Stimulated activated CD8-positive, alpha-beta memory T cell treated with anti-CD3 and anti-CD28 coated beads, Interleukin-7, amount 100 ng/mL, for 4 hours (primary cell): ENCODE measurements at regions not wholly inside any gene's neighbourhood (a gene's known extent, or its start where the extent isn't known, plus 50 kb on each side); places are given as distances from the start of the nearest gene placed in this dataset.

Experiments
- DNase-seq, 2 donors: peaks; one replicate each; pipeline ENCODE4 v3.0.0-alpha.2; 2020; ENCODE audit warnings: low read depth in 2 of 2

DNA sequence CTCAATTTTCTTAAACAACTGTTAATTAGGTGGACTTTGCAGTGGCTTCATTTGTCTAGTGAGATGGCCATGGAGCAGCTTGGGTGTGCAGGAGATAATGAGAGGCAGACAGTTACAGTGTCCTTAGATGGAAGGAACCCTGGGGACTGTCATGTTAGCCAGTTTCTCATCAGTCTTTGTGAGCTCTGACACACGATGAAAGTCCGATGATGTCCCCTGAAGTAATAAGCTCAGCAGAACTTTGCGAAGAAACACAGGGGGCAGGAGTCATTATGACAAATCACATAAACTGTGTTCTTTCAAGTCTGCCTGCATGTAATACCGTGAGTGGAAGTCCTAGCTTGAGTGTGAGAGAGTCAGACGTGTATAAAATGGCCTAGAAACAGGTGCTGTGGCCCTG, 201.8 kb downstream of the DRD1 start:
- no peak for DNase-seq

DNA sequence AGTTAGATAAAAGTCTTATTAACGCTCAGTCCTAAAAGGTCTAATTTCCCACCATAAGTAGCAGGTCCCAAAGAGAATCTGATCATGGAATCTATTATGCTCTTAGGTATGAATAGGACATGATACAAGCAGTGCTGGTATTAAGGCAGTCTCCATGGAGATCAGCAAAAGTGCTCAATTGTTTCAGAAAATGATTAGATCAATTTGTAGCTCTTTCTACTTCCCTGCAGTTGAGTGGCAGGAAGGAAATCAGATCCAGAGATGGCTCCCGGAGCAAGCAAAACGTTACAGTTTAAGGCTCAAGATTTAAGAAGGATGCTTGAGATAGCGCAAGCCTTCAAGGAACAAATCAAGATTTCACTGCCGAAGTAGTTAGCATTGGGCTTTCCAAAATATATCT, 205.7 kb downstream of the DRD1 start:
- DNase-seq = no peak

DNA sequence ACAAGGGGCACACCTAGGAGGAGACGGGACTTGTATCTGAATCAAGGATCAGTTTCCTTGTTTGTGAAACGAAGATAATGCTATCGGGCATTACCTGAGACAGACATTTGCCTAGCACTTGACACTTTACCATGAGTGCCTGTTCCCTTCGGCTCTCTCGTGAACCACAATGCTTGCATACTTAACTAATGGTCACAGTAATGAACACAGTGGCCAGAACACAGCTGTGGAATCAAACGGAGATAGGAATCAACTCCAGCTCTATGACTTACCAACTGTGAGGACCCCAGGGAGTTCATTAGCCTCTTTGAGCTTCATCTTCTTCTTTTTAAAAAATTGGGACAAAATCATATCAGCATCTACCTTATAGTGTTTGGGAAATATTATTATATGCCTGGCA, 207.8 kb downstream of the DRD1 start:
- no peak for DNase-seq

- no peak for DNase-seq
Observed at GRCh38 chr5:175235251-175235960, 208.6 kb downstream of the DRD1 start.

- DNase-seq = no peak
Observed at GRCh38 chr5:175230299-175230698, 213.7 kb downstream of the DRD1 start.

DNA sequence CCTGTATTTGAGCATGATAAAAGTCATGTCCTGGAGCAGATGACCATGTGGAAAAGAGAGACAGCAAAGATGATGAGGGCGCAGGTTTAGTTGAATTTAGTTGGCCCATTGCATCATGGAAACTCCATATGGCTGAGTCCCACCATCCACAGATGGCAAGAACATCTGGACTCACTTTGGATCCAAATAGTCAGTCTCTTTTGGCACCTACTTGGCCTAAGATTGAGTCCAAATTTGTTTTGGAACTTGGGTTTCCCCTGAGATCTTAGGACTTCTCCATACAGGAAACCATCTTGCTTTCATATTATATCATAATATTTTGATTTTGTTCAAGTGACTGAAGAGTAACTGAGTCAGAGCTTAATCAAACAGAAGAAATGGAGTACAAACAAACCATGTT, 217.5 kb downstream of the DRD1 start:
- DNase-seq = no peak

- no peak for DNase-seq
Observed at GRCh38 chr5:175223291-175223690, 220.7 kb downstream of the DRD1 start.

DNA sequence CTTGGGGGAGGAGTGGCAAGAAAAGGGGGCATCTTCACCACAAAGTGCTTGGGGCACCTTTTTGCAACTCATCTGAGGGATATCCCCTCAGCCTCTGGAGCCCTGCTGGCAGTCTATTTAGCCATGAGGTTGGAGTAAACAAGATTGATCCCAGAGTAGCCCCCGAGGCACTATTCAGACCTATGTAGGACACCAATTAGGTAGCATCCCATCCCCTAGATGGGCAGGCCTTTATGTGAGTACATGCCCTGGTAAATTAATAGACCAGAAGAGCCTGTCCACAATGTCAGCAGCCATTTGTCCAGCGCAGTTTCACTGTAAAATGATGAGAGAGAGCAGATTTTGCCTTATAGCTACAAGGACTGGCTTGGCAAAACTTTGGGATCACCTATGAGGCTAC, 221.4 kb downstream of the DRD1 start:
- no peak for DNase-seq

DNA sequence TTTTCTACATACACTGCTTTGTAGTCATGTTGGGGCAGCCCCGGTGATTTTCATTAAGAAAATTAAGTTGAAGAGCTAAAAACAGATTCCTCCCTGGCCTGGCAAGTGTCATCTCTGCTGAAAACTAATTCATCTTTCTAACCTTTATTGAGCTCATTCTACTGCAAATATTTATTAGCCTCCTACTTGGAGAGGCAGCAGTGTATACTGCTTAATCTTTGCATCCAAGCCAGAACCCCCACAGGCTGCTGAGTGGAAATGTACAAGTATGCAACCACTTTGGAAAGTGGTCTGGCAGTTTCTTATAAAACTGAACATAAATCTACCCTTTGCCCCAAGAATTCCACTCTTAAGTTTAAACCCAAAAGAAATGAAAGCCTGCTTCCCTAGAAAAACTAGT, 223.4 kb downstream of the DRD1 start:
- DNase-seq = no peak

- DNase-seq = no peak
Observed at GRCh38 chr5:175219366-175219765, 224.6 kb downstream of the DRD1 start.

GRCh38 chr5:175216991-175217390, 227.0 kb downstream of the DRD1 start:
- no peak for DNase-seq

GRCh38 chr5:175215906-175216305, 228.1 kb downstream of the DRD1 start:
- no peak for DNase-seq

DNA sequence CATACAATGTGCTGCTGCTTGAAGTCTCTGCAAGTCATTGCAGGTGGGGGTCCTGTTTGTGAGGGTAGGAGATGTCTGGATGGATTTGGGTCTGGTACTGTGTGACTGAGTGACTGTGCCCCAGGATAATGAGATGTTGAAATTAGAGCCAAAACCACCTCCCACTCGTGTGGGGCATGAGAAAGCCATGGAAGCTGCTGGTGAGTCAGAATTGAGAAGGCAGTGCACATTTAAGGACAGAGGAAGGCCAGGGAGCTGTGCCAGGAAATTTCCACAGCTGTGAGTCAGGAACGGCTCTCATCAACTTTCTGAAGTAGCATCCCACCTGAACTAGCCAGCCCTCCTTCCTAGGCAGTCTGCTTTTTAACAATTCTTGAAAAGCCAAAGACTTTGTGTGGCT, 229.8 kb downstream of the DRD1 start:
- DNase-seq = no peak

DNA sequence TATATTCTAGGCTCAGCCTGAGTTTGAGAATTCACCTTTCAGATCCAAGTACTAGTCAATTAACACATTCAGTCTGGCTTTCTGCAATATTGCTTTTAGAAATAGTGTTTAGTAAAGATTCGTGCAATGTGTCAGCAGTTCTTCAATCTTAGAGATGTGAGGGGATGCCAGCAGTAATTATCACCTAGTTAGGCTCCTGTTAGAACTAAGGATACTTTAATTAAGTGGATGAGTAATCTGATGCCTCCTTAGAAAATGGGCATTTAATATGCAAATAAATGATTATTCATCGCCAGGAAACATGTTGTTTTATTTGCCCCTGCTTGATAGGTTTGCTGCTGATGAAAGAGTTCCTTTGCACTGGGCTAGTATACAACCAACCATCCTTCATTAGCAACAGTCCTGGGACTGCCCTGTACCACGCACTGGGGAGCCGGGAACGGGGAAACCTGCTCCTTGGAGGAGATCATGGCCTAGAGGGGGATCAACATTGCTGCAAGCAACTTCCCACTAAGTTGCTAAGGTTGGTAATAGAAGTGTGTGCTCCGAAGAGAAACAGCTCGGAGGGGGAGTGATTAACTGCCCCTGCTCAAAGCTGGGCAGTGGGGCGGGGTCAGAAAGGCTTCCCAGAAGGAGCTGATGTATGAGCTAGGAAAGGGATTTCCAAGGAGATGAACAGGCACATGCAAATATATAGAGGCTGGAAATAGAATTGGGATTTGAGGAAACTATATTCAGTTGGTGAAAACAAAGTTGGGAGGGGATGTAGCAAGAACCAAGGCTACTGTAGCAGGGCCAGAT, 231.8 kb downstream of the DRD1 start:
- DNase-seq = no peak

- DNase-seq = no peak
Observed at GRCh38 chr5:175207321-175208040, 236.5 kb downstream of the DRD1 start.

DNA sequence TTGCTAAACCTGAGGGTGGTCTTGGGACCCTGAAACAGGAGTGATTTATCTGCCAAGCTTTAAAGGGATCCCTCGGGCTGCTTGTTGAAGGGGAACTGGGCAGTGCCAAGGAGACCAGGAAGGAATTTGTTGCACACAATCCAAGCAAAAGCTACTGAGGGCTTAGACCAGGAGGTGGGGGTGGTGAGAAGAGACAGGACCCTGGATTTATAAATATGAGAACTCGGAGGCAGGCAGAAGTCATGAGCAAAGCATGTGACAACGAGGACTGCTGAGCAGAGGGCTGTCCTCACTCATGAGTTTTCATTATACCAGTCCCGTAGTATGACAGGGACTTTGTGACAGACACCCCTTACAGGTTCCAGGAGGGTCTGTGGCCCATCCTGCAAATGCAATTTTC, 237.3 kb downstream of the DRD1 start:
- DNase-seq = no peak

- no peak for DNase-seq
Observed at GRCh38 chr5:175202463-175203068, 241.4 kb downstream of the DRD1 start.

DNA sequence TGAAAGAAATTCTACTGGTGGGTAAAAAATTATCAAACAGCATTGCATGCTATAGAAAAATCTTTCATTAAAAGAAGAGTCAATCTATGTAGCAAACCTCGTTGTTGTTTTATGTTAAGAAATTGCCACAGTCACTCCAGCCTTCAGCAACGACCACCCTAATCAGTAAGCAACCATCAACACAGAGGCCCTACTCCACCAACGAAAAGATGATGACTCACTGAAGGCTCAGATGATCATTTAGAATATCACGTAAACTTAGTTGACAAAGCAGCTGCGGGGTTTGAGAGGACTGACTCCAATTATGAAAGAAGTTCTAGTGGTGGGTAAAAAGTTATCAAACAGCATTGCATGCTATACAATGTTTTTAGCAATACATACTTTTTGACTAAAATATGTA, 242.6 kb downstream of the DRD1 start:
- DNase-seq = no peak

DNA sequence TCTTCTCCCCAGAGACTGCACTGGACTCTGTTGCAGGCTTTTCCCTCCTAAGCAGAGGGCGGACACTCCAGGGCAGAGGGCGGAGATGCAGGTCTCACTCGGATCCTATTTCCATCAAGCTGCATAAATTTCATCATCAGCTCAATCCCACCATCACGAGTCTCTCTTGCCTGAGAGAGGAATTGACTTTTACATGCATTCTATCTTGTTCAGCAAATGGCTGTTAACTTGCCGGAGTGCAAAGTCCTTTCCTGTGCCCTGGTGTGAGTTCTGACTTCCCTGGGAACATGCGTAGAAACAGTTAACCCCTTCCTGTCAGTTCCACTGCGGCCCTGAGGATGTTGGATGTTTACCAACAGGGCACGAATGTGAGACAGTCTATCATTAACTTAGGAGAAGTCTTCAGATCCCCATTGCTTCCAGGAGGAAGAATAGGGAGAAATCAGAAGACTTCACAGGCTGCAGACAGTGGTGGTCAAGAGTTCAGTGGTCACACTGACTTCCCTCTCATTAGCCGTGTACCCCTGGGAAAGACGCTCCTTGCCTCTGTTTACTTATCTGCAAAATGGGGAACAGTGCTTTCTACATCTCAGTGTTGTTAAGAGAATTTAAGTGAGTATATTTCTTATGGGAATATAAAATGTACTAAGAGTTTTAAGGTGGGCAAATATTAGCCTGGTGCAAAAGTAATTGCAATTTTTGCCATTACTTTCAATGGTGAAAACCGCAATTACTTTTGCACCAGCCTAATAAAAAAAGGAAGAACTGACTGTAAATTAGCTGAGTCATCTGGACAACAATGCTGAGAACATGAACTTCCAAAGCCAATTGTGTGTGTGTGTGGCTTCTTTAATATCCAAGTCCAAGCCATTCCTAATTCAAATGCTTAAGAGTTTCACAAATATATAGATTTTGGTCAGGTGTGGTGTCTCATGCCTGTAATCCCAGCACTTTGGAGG, 248.0 kb downstream of the DRD1 start:
- no peak for DNase-seq

DNA sequence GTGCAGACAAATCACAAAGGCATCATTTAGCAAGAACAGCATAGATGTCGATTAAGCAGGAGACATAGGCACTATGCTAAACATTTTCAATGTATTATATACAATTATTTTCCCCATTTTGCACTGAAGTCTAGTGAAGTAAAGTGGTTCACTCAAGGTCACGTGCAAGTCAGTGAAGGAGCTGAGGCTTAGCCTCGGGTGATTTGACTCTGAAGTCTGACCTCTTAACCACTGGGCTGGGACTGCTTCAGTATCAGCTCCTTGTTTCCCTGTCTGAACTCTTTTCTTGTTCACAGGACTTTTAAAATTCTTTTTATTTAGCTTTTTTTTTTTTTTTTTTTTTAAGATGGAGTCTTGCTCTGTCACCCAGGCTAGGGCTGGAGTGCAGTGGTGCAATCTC, 262.7 kb downstream of the DRD1 start:
- no peak for DNase-seq

DNA sequence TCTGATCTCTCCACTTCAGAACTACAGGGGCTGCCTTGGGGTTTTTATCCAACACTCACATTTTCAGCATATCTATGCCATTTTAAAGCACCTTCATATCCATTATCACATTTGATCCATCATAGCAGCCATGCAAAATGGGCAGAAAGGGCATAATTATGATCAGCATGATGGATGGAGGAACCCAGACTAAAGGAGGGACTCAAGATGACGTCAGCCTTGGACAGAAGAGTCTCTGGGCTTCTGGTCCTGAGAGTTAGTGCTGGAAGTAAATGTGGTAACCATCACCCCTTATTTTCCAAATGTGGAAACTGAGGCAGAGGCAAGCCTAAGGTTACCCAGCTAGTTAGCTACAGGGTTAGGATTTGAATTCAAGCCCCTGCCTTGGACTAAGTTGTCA, 273.1 kb downstream of the DRD1 start:
- DNase-seq = no peak
